Frontal cortex (tissue), 3 donors: ENCODE measurements at regions not wholly inside any gene's neighbourhood (a gene's known extent, or its start where the extent isn't known, plus 50 kb on each side); places are given as distances from the start of the nearest gene placed in this dataset.
"Not testable (repeated sequence)": the region's sequence is repeated elsewhere in the genome, so short reads cannot be mapped to it uniquely, and the experiment has no call there.

Experiments
- DNase-seq, 2 donors: peaks; one replicate each; pipeline ENCODE4 v3.0.0; 2012; ENCODE audit warnings: low spot score in 2 of 2
- FAIRE-seq: peaks from 2 replicates; lab custom pipeline; 2012; peaks lifted over from hg19 to GRCh38; lab: Jason Lieb, UNC
- donor health status: control.
- donor health status: control.
- donor health status: control.

- no peak for DNase-seq
- no peak for FAIRE-seq
Observed at GRCh38 chr6:44038543-44039065, 88.6 kb downstream of the MRPL14 start.

- FAIRE-seq (no peak), DNase-seq (no peak)
Observed at GRCh38 chr6:44037847-44038542, 89.3 kb downstream of the MRPL14 start.

- DNase-seq, FAIRE-seq: not testable (repeated sequence)
Observed at GRCh38 chr6:44037276-44037675, 90.0 kb downstream of the MRPL14 start.

- DNase-seq (no peak), FAIRE-seq (no peak)
Observed at GRCh38 chr6:44036699-44037101, 90.6 kb downstream of the MRPL14 start.

GRCh38 chr6:44036196-44036595 lies 91.1 kb downstream of the MRPL14 start:
- DNase-seq: no peak
- no peak for FAIRE-seq

DNA sequence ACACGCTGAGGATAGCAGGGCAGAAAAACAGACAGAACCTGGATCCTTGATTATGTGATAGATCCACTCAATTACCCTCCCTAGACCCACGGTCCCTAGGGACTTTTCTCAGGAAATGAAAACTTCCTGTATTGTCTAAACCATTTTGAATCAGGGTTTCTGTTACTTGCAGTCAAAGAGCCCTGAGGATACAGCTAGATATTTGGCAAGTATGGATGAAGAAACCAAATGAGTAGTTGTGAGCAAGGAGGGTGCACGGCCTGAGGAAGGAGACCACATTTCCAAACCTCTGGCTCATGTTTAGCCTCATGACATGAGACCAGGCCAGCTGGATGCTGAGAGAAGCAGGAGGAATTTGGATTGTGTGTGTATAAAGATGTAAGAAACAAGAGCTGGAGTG lies 91.6 kb downstream of the MRPL14 start:
- no peak for DNase-seq
- FAIRE-seq: no peak

DNA sequence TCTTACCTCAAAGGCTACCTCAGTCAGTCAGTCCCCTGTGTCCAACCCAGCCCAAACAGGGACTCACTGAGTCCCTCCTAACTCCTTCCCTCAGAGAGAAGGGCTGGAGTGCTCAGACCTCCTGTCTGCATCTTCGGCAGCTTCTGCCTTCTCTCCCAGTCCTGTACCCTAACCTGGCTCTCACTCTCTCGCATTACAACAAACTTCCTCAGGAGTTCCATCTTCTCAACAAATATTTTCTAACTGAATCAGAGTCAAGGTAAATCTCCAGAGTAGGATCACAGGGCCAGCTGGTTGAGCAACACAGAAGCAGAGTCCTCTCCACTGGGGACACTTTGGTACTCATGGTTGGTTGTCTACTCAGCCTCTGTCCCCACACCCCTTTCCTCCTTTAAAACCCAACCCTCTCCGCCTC lies 92.3 kb downstream of the MRPL14 start:
- DNase-seq (no peak), FAIRE-seq (no peak)

GRCh38 chr6:44034391-44034861 lies 92.8 kb downstream of the MRPL14 start:
- DNase-seq (no peak), FAIRE-seq (no peak)

- DNase-seq (no peak), FAIRE-seq (no peak)
Observed at GRCh38 chr6:44030812-44031454, 96.3 kb downstream of the MRPL14 start.

GRCh38 chr6:44029444-44030185 lies 97.6 kb downstream of the MRPL14 start:
- DNase-seq (no peak), FAIRE-seq (no peak)

DNA sequence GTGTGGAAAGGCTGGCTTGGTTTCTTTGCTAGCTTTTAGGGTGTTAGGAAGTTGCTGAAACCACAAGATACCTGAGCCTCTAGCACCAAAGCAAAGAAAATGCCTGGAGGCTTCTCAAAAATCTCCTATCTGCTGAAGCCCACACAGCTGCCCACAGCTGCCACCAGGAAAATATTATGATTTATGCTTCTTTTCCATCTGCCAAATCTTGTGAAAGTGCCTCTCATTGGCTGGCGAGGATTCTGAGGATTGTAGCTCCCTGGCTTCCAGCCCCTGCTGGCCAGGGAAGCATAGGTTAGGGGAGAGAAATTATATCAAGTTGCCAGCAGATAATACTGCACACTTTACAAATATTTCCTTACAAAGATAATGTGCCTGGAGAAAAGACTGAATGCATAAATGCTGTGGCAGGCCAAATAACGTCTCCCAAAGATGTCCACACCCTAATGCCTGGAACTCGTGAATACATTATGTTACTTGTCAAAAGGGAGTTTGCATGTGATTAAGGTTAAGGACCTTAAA lies 98.4 kb downstream of the MRPL14 start:
- FAIRE-seq (no peak), DNase-seq (no peak)

- DNase-seq (no peak), FAIRE-seq (no peak)
Observed at GRCh38 chr6:44025226-44025625, 102.0 kb downstream of the MRPL14 start.

DNA sequence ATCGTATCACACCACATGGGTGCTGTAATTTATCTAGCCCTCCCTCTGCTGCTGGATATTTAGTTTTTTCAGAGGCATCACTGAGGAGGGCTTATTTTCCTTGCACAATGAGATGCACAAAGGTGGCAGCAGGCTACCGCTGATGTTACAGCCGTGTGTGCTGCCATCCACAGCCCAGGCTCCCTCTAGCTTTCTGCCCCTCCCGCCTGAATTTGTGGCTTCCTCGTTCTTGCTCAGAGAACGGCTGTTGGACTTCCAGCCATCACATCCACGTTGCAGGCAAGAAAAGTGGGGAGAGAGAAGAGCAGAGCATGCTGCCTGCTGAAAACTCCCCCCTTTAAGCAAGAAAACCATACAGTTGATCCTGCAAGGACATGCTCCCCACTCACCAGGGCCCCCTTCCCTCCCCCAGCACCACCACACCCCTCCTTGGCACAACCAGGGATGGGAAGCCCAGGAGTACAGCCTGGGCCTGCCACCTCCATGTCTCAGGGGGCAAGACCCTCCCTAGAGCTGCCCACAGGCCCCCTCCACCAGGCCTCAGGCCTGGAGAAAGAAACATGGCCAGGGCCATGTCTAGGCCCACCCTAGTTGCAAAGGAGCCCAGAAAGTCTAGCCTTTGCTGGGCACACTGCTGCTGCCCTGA lies 102.6 kb downstream of the MRPL14 start:
- no peak for DNase-seq
- no peak for FAIRE-seq

- FAIRE-seq (no peak), DNase-seq (no peak)
Observed at GRCh38 chr6:44023586-44024454, 103.4 kb downstream of the MRPL14 start.

- no peak for FAIRE-seq
Observed at GRCh38 chr6:44022671-44023352, 104.4 kb downstream of the MRPL14 start.

GRCh38 chr6:44022296-44022661 lies 105.0 kb downstream of the MRPL14 start:
- no peak for DNase-seq
- FAIRE-seq: no peak

More at GRCh38 chr6:44022671-44023352, 104.4 kb downstream of the MRPL14 start:
- no peak for DNase-seq

DNA sequence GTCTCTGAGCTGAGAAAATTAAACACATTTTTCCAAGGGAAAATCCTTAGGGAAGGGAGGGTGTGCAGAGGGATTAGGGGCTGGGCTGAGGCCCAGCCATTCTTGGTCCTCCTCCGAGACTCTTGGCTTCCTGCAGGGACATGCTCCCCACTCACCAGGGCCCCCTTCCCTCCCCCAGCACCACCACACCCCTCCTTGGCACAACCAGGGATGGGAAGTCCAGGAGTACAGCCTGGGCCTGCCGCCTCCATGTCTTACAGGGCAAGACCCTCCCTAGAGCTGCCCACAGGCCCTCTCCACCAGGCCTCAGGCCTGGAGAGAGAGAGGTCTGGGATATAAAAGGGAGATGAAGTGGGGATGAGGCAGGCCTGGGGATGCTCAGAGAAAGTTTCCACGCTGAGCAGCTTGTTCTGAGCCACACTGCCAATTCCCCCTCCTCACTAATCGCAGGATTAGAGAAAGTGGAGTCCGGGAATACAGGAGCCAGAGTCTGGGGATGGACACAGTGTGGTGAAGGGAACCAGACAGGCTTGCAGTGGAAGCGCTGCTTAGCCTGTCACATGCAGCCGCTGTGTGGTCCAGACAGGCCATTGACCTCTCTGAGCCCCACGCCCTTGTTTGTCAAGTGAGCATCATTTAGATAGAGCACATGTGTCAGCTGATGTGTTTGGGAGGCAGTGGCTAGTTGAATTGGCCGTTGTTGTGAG lies 105.5 kb downstream of the MRPL14 start:
- DNase-seq (no peak), FAIRE-seq (no peak)
